ENCODE measurements at regions not wholly inside any gene's neighbourhood (a gene's known extent, or its start where the extent isn't known, plus 50 kb on each side); places are given as distances from the start of the nearest gene placed in this dataset.

DNA sequence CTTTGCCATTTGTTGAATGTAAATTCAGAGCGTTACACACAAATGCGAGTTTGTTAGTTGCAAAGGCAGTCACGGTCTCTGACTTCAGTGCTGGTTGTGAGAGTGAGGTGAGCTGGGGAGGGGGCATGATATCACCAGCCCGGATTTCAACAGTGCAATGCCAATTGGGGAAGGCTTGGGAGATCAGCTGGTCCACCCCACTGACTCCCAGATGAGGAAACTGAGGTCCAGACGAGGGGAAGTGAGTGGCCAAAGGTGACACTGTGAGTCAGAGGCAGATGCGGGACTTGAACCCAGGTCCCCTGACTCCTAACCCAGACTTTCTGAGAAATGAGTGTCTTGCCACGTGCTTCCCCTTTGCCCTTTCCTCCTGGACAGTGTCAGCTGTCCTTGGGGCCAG is 62.1 kb downstream of the CEBPB start:
- TF ChIP-seq, protein P1, sequence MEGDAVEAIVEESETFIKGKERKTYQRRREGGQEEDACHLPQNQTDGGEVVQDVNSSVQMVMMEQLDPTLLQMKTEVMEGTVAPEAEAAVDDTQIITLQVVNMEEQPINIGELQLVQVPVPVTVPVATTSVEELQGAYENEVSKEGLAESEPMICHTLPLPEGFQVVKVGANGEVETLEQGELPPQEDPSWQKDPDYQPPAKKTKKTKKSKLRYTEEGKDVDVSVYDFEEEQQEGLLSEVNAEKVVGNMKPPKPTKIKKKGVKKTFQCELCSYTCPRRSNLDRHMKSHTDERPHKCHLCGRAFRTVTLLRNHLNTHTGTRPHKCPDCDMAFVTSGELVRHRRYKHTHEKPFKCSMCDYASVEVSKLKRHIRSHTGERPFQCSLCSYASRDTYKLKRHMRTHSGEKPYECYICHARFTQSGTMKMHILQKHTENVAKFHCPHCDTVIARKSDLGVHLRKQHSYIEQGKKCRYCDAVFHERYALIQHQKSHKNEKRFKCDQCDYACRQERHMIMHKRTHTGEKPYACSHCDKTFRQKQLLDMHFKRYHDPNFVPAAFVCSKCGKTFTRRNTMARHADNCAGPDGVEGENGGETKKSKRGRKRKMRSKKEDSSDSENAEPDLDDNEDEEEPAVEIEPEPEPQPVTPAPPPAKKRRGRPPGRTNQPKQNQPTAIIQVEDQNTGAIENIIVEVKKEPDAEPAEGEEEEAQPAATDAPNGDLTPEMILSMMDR (IDR thresholded peaks at IDR 0.05; ENCODE audit: borderline replicate concordance, insufficient read depth, low read depth, low read length) = no peak
- H3K4me3 ChIP-seq (ENCODE audit: low read depth, low read length) = no peak overlapping the region

DNA sequence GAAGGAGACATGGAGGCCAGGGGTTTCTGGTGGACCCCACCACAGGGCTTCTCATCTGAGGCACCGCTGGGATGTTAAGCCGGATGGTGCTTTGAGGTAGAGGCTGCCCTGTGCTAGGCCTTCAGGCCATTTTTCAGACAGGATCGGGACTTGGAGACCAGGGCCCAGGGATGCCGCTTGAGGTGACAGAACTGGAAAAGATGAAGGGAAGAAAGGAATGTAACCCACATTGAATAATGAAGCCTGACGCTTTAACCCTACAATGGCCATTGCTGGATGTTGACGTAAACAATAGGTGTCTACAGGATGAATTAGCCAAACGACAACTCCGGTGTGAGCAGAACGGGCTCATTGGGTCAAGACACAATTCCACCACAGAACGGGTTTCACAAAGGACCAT is 62.5 kb downstream of the CEBPB start:
- TF ChIP-seq, protein P1 (IDR thresholded peaks at IDR 0.05; ENCODE audit: borderline replicate concordance, insufficient read depth, low read depth, low read length) = no peak
- H3K4me3 ChIP-seq (ENCODE audit: low read depth, low read length) = no peak overlapping the region

DNA sequence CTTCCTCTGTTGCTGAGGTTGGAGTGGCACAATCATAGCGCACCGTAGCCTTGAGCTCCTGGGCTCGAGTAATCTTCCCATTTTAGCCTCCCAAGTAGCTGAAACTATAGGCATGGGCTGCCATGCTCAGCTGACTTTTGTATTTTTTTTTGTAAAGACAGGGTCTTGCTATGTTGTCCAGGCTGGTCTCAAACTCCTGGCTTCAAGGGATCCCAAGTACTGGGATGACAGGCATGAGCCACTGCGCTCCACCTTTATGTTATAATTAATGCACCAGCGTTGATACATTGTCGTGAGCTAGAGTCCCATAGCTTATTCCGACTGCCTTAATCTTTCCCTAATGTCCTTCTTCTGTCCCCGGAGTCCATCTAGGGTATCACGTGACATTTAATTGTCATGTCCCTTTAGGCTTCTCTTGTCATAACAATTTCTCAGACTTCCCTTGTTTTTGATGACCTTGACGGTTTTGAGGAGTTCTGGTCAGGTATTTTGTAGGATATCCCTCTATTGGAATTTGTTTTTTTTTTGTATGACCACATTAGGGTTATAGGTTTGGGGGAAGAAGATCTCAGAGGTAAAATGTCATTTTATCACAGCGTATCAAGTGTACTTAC is 63.9 kb downstream of the CEBPB start:
- TF ChIP-seq, protein P1 (IDR thresholded peaks at IDR 0.05; ENCODE audit: borderline replicate concordance, insufficient read depth, low read depth, low read length) = no peak
- H3K4me3 ChIP-seq (ENCODE audit: low read depth, low read length) = no peak overlapping the region

DNA sequence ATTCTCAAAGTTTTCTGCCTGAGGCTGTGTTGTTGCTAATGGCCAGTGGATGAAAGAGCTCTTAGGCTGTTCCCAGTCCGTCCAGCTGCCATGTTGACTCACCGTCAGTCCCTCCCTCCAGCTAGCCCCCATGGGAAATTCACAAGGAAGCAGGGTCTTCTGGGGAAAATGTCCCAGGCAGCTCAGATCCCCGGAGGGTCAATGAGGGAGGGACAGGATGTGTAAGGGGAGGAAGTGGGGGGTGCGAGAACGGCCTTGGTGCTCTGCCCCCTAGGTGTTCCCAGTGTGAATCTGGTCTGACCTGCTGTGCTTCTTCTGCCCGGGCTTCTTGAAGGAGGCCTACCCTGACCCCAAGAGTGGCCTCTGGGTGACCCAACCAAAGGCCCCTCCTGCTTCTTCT is 65.9 kb downstream of the CEBPB start:
- TF ChIP-seq, protein P1 (IDR thresholded peaks at IDR 0.05; ENCODE audit: borderline replicate concordance, insufficient read depth, low read depth, low read length) = no peak
- H3K4me3 ChIP-seq (ENCODE audit: low read depth, low read length) = no peak overlapping the region

DNA sequence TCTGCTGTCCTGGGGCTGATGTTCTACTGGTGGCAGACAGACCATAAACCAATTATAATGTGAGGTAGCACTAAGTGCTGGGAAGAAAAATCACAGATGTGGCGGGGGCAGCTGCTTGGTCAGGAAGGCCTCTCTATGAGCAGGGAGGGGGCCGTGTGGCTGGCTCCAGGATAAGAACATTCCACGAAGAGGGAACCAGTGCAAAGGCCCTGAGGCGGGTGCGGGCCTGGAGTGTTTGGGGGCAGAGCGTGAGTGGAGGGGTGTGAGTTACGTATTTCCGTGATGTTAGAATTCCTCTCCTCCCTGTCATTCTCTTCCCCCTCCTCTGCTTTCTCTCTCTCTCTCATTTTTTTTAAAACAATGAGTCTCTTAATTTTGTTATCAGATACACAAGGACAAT is 67.2 kb downstream of the CEBPB start:
- TF ChIP-seq, protein P1 (IDR thresholded peaks at IDR 0.05; ENCODE audit: borderline replicate concordance, insufficient read depth, low read depth, low read length) = no peak
- H3K4me3 ChIP-seq (ENCODE audit: low read depth, low read length) = no peak overlapping the region

DNA sequence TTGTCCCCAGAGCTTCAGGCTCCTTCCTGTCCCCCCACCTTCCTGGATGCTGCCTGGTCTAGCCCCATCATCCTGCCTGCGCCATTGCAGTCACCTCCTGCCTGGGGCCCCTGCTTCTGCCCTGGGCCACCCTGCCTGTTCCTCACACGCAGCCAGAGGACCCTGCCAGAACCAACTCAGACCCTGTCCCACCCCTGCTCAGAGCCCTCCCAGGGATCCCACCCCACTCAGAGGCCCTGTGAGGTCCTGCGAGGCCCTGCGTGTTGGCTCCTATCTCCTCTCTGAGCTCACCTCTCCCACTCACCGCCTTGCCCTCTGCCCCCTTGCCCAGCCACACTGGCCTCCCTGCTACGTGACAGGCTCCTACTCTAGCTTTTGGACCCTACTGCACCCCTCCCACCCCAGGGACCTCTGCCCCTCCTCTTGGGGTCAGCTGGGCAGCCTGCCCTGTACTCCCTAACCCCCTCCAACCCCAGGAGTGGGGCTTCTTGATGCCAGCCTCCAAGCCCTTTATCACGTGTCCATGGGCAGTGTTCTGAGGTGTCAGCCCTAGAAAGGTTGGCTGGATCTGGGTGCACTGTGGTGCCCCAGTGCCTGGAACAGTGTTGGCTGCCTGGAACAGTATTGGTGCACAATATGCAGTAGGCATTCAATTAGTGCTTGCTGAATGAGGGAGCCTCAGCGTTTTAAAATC is 68.3 kb downstream of the CEBPB start:
- TF ChIP-seq, protein P1 (IDR thresholded peaks at IDR 0.05; ENCODE audit: borderline replicate concordance, insufficient read depth, low read depth, low read length) = no peak

More for the DNA sequence above, 68.3 kb downstream of the CEBPB start:
- H3K4me3 ChIP-seq (ENCODE audit: low read depth, low read length) = no peak overlapping the region

Data from GM12875 (cell line).